Duodenal mucosa (tissue), 2 donors: ENCODE measurements at regions not wholly inside any gene's neighbourhood (a gene's known extent, or its start where the extent isn't known, plus 50 kb on each side); places are given as distances from the start of the nearest gene placed in this dataset.

Source experiments
- H3K27ac ChIP-seq: one replicate; pipeline ENCODE4 v1.7.0; 2013; ENCODE audit warnings: low read depth, low read length
- H3K27me3 ChIP-seq, 2 donors: one replicate each; pipeline ENCODE4 v1.7.0; 2013; ENCODE audit warnings: low read length in 2 of 2, control low read depth in 1 of 2; ENCODE audit not compliant: insufficient read depth in 2 of 2, control insufficient read depth in 1 of 2
- H3K36me3 ChIP-seq, 2 donors: one replicate each; pipeline ENCODE4 v1.7.0; 2013; ENCODE audit warnings: low read length in 2 of 2, control low read depth in 1 of 2; ENCODE audit not compliant: insufficient read depth in 2 of 2, control insufficient read depth in 1 of 2
- H3K4me1 ChIP-seq, 2 donors: one replicate each; pipeline ENCODE4 v1.7.0; 2013; ENCODE audit warnings: low read length in 2 of 2, control low read depth in 1 of 2; ENCODE audit not compliant: insufficient read depth in 2 of 2, control insufficient read depth in 1 of 2
- H3K4me3 ChIP-seq, 2 donors: one replicate each; pipeline ENCODE4 v1.7.0; 2013; ENCODE audit warnings: low read length in 2 of 2, low read depth in 1 of 2
- H3K9ac ChIP-seq, 2 donors: one replicate each; pipeline ENCODE4 v1.7.0; 2013; ENCODE audit warnings: low read length in 2 of 2, low read depth in 1 of 2
- H3K9me3 ChIP-seq, 2 donors: one replicate each; pipeline ENCODE4 v1.7.0; 2013; ENCODE audit warnings: low read length in 2 of 2, control low read depth in 1 of 2; ENCODE audit not compliant: control insufficient read depth in 1 of 2

DNA sequence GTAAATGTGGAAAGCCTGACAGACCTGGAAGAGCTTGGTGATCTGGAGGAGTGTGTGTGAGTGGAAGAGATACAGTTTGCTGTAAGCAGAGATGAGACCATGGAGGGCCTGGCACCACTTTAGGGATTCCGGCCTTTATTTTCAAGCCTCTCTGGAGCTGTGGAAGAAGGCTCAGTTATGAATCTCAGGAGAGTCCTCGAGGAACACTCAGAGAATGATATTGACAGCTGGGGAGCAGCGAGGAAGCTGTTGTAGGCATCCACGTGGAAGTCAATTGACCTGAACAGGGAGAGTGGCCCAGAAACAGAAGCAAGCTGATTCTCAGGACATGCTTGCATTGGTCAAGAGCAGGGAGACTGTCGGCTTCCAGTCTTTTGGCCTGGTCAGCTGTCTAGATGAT, 108.4 kb upstream of the FOXQ1 start:
- no peaks in the 10 kb centered on the region for H3K36me3 ChIP-seq
- no peaks in the 10 kb centered on the region for H3K9me3 ChIP-seq
- no peak overlapping the region for H3K9ac ChIP-seq
- no peak overlapping the region for H3K27ac ChIP-seq
- peaks cover 0 to 3% of the 10 kb centered on the region in 2 donors for H3K4me1 ChIP-seq
- no peak overlapping the region for H3K4me3 ChIP-seq
- H3K27me3 ChIP-seq: no peaks in the 10 kb centered on the region

GRCh38 chr6:1202201-1202600, 109.7 kb upstream of the FOXQ1 start:
- Histone ChIP-seq H3K4me1 (peaks cover 0 to 3% of the 10 kb centered on the region in 2 donors), H3K9ac (no peak overlapping the region), H3K4me3 (no peak overlapping the region), H3K27ac (no peak overlapping the region), H3K9me3 (no peaks in the 10 kb centered on the region), H3K27me3 (no peaks in the 10 kb centered on the region), H3K36me3 (no peaks in the 10 kb centered on the region)

DNA sequence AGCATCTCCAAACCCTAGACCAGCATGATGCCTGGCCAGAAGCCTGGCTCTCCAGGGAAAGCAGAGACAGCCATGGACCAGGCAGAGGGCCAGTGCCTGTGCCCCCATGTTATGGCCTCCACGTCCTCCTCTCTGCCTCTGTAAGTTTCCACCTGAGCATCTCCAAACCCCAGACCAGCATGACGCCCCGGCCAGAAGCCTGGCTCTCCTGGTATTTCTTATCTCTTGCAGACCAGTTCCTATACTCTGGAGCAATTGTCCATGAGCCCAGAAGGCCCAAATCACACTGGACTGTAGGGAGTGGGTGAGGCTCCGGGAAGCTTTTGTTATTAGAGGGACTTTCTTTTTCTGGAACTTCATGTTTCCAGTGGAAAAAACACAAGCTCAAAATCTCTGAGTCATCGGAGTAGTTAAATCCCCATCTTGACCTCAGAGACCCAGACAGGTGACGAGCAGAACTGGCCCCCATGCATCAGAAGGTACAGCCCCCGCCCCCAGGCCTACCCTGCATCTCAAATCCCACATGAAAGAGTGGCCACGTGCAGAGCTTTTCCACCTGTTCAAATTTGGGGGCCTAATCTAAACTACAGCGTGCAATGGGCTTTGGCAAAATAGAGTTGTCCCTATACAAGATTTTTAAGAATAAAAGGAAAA, 110.2 kb upstream of the FOXQ1 start:
- H3K9me3 ChIP-seq: no peaks in the 10 kb centered on the region
- peaks cover 0 to 3% of the 10 kb centered on the region in 2 donors for H3K4me1 ChIP-seq
- no peak overlapping the region for H3K9ac ChIP-seq
- no peak overlapping the region for H3K4me3 ChIP-seq
- H3K27ac ChIP-seq: no peak overlapping the region
- no peaks in the 10 kb centered on the region for H3K36me3 ChIP-seq
- H3K27me3 ChIP-seq: no peaks in the 10 kb centered on the region

DNA sequence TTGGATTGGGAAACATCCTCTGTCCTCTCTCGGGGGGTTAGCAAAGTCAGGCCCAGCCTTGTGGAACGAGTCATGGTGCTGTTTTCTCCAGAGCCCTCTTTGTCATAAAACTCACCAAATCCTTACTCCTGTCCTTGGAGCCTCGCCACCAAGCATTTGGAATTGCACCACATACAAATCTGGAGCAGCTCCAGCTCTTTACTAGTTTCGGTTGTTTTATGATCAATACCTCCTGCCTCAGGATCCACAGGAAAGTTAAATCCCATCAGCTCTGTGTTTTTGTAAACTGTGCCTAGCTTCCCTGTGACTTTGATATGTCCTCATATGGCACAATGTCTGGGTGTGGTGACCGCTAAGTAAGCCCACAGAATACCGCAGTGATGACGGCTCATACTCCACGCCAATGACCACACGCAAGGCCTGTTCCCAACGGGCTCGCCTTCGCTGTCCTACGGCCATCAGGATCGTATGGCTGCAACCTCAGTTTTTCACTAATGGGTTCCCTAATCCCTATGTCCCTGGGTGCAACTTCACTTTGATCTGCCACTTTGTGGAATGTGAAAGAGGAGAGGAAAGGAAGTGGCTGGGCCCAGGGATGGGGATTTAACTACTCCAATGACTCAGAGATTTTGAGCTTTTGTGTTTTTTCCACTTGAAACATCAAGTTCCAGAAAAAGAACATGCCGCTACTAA, 111.3 kb upstream of the FOXQ1 start:
- no peak overlapping the region for H3K27ac ChIP-seq
- H3K4me1 ChIP-seq: peaks cover 0 to 3% of the 10 kb centered on the region in 2 donors
- peaks cover 0 to 2% of the 10 kb centered on the region in 2 donors for H3K9me3 ChIP-seq
- H3K27me3 ChIP-seq: no peaks in the 10 kb centered on the region
- H3K36me3 ChIP-seq: no peaks in the 10 kb centered on the region
- H3K9ac ChIP-seq: no peak overlapping the region
- H3K4me3 ChIP-seq: no peak overlapping the region

GRCh38 chr6:1200081-1200408, 111.9 kb upstream of the FOXQ1 start:
- H3K36me3 ChIP-seq: no peaks in the 10 kb centered on the region
- peaks cover 0 to 5% of the 10 kb centered on the region in 2 donors for H3K9me3 ChIP-seq
- H3K4me3 ChIP-seq: no peak overlapping the region
- no peak overlapping the region for H3K27ac ChIP-seq
- H3K27me3 ChIP-seq: no peaks in the 10 kb centered on the region
- peaks cover 0 to 3% of the 10 kb centered on the region in 2 donors for H3K4me1 ChIP-seq
- no peak overlapping the region for H3K9ac ChIP-seq

DNA sequence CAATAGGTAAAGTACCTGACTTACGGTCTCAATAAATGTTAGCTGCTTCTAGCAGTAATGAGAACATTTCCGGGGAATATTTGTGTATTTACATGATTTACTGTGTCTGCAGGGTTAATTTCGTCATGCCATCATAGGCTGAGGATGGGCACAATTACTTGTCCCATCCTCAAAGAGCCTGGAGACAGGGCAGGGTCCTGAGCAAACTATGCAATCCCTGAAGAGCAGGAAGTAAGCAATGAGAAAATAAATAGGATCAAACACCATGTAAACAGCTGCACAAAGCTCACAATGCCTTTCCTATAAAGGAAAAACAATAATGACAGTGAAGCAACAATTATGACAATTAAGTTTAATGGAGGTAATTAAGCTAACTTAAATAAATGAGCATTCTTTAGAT, 114.6 kb upstream of the FOXQ1 start:
- H3K4me1 ChIP-seq: peaks cover 0 to 3% of the 10 kb centered on the region in 2 donors
- H3K4me3 ChIP-seq: no peak overlapping the region
- H3K27me3 ChIP-seq: no peaks in the 10 kb centered on the region
- no peak overlapping the region for H3K9ac ChIP-seq
- no peak overlapping the region for H3K27ac ChIP-seq
- peaks cover 0 to 8% of the 10 kb centered on the region in 2 donors for H3K9me3 ChIP-seq
- H3K36me3 ChIP-seq: no peaks in the 10 kb centered on the region

DNA sequence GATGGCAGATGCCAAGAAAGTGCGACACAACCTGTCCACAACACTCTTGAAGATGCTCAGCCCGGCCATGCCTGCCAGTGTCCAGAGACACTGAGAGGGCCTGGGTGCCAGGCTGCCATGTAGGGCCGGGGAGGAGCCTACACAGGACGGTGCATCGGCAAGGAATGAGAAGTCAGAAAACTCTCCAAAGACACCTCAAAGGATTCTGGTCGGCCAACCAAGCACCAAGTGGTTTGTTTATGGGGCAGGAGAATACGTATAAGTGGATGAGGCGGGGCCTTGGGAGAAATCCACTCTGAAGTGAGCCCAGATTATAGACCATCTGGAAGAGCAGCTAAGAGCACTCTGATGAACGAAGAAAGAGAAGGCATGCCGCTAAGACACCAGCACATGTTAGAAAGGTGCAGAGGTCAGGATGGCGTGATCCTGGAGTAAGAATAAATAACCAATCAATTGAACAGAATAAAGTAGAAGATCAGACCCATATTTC, 120.7 kb upstream of the FOXQ1 start:
- Histone ChIP-seq H3K4me3 (no peak overlapping the region), H3K9me3 (peaks cover 0 to 8% of the 10 kb centered on the region in 2 donors), H3K27ac (no peak overlapping the region), H3K36me3 (no peaks in the 10 kb centered on the region), H3K9ac (no peak overlapping the region), H3K27me3 (no peaks in the 10 kb centered on the region), H3K4me1 (no peaks in the 10 kb centered on the region)

GRCh38 chr6:1190366-1190765, 121.5 kb upstream of the FOXQ1 start:
- no peak overlapping the region for H3K27ac ChIP-seq
- H3K4me3 ChIP-seq: no peak overlapping the region
- no peaks in the 10 kb centered on the region for H3K4me1 ChIP-seq
- no peak overlapping the region for H3K9ac ChIP-seq
- peaks cover 0 to 4% of the 10 kb centered on the region in 2 donors for H3K9me3 ChIP-seq
- no peaks in the 10 kb centered on the region for H3K36me3 ChIP-seq
- H3K27me3 ChIP-seq: no peaks in the 10 kb centered on the region

GRCh38 chr6:1188199-1188598, 123.7 kb upstream of the FOXQ1 start:
- Histone ChIP-seq H3K4me3 (no peak overlapping the region), H3K27ac (no peak overlapping the region), H3K27me3 (no peaks in the 10 kb centered on the region), H3K36me3 (no peaks in the 10 kb centered on the region), H3K9me3 (no peaks in the 10 kb centered on the region), H3K4me1 (no peaks in the 10 kb centered on the region), H3K9ac (no peak overlapping the region)

GRCh38 chr6:1187293-1188131, 124.4 kb upstream of the FOXQ1 start:
- Histone ChIP-seq H3K36me3 (no peaks in the 10 kb centered on the region), H3K9ac (no peak overlapping the region), H3K4me3 (no peak overlapping the region), H3K27me3 (no peaks in the 10 kb centered on the region), H3K27ac (no peak overlapping the region), H3K4me1 (no peaks in the 10 kb centered on the region), H3K9me3 (no peaks in the 10 kb centered on the region)
